Peyer's patch (tissue), 4 donors: ENCODE measurements at regions not wholly inside any gene's neighbourhood (a gene's known extent, or its start where the extent isn't known, plus 50 kb on each side); places are given as distances from the start of the nearest gene placed in this dataset.

Experiments
- POLR2A ChIP-seq, 2 donors: fragments of 450-650 bp; IDR thresholded peaks; one replicate each; pipeline ENCODE4 v1.5.1; 2017; ENCODE audit warnings: antibody characterized with exemption in 2 of 2, mild to moderate bottlenecking in 2 of 2, moderate library complexity in 2 of 2
- TF ChIP-seq, protein P1 (sequence below), 6 experiments: fragments of 450-650 bp in 4 of 6; fragments of 200-600 bp in 2 of 6; sonication (generic) in 1 of 6; IDR thresholded peaks; one replicate each; pipeline ENCODE4 v1.5.1; 2017 to 2019; ENCODE audit warnings: antibody characterized with exemption in 6 of 6, mild to moderate bottlenecking in 3 of 6, moderate library complexity in 1 of 6

DNA sequence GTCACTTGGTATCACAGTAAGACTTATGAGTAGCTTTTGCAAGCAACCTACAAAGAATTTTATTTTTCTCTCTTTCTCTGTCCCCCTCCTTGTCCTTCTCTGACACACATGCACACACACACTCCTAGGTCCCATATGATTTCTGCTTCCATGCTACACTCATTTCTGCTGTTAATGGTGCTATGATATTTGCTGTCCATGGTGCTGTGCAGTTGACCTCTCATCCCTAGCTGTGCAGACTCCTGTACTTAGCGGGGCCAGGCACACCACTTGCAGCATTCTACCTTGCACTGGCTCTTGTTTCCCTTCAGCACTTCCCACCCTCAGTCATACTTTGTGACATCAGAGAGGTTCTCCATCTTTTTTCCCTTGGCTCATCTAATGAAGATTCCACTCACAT, 158.9 kb upstream of the CNTNAP4 start:
- TF ChIP-seq, protein P1, sequence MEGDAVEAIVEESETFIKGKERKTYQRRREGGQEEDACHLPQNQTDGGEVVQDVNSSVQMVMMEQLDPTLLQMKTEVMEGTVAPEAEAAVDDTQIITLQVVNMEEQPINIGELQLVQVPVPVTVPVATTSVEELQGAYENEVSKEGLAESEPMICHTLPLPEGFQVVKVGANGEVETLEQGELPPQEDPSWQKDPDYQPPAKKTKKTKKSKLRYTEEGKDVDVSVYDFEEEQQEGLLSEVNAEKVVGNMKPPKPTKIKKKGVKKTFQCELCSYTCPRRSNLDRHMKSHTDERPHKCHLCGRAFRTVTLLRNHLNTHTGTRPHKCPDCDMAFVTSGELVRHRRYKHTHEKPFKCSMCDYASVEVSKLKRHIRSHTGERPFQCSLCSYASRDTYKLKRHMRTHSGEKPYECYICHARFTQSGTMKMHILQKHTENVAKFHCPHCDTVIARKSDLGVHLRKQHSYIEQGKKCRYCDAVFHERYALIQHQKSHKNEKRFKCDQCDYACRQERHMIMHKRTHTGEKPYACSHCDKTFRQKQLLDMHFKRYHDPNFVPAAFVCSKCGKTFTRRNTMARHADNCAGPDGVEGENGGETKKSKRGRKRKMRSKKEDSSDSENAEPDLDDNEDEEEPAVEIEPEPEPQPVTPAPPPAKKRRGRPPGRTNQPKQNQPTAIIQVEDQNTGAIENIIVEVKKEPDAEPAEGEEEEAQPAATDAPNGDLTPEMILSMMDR (IDR thresholded peaks at IDR 0.05) = no peak
- TF ChIP-seq POLR2A (IDR thresholded peaks at IDR 0.05) = no peak
